SK-N-SH treated with all-trans-retinoic acid at 6 μM for 48 hours (cell line): ENCODE measurements at regions not wholly inside any gene's neighbourhood (a gene's known extent, or its start where the extent isn't known, plus 50 kb on each side); places are given as distances from the start of the nearest gene placed in this dataset.

Experiments used
- ATAC-seq: fragments of 200-7000 bp; cut with Tn5 transposase; 3 replicates; pipeline ENCODE4 v1.9.1; 2020; ENCODE audit warnings: mild to moderate bottlenecking, moderate library complexity
- BACH2 ChIP-seq: fragments of 250-450 bp; sonication (Bioruptor Pico); IDR thresholded peaks from 2 replicates; pipeline ENCODE4 v1.9.0; 2021; ENCODE audit warnings: mild to moderate bottlenecking, borderline replicate concordance
- CREB5 ChIP-seq: fragments of 250-450 bp; sonication (Bioruptor Pico); IDR thresholded peaks from 2 replicates; pipeline ENCODE4 v1.5.1; 2020; ENCODE audit warnings: low read depth, mild to moderate bottlenecking, moderate library complexity
- CSDC2 ChIP-seq: fragments of 250-450 bp; sonication (Bioruptor Pico); IDR thresholded peaks from 2 replicates; pipeline ENCODE4 v1.5.0; 2020; ENCODE audit warnings: mild to moderate bottlenecking, moderate library complexity
- CSRNP3 ChIP-seq: fragments of 250-450 bp; sonication (Bioruptor Pico); IDR thresholded peaks from 2 replicates; pipeline ENCODE4 v1.5.1; 2021; ENCODE audit warnings: mild to moderate bottlenecking, moderate library complexity
- ESRRG ChIP-seq: fragments of 250-450 bp; sonication (Bioruptor Pico); IDR thresholded peaks from 2 replicates; pipeline ENCODE4 v1.6.1; 2021; ENCODE audit warnings: mild to moderate bottlenecking
- GLIS3 ChIP-seq: fragments of 250-450 bp; sonication (Bioruptor Pico); IDR thresholded peaks from 2 replicates; pipeline ENCODE4 v1.5.0; 2020; ENCODE audit warnings: mild to moderate bottlenecking, moderate library complexity
- ISL1 ChIP-seq: fragments of 250-450 bp; sonication (Bioruptor Pico); IDR thresholded peaks from 2 replicates; pipeline ENCODE4 v2.1.2; 2022; ENCODE audit warnings: mild to moderate bottlenecking, moderate library complexity
- OSR1 ChIP-seq: fragments of 250-450 bp; sonication (Bioruptor Pico); IDR thresholded peaks from 2 replicates; pipeline ENCODE4 v1.8.0; 2022; ENCODE audit warnings: moderate library complexity, mild to moderate bottlenecking, inconsistent platforms
- POU6F1 ChIP-seq: fragments of 250-450 bp; sonication (Bioruptor Pico); IDR thresholded peaks from 2 replicates; pipeline ENCODE4 v1.8.0; 2021; ENCODE audit warnings: low read depth, mild to moderate bottlenecking, moderate library complexity, borderline replicate concordance
- PPARA ChIP-seq: fragments of 250-450 bp; sonication (Bioruptor Pico); IDR thresholded peaks from 2 replicates; pipeline ENCODE4 v1.5.0; 2020; ENCODE audit warnings: mild to moderate bottlenecking, borderline replicate concordance
- RARB ChIP-seq: fragments of 250-450 bp; sonication (Bioruptor Pico); IDR thresholded peaks from 2 replicates; pipeline ENCODE4 v1.8.0; 2021; ENCODE audit warnings: mild to moderate bottlenecking, moderate library complexity
- SNAI2 ChIP-seq: fragments of 250-450 bp; sonication (Bioruptor Pico); IDR thresholded peaks from 2 replicates; pipeline ENCODE4 v1.5.0; 2020; ENCODE audit warnings: mild to moderate bottlenecking, moderate library complexity
- TCF4 ChIP-seq: fragments of 250-450 bp; sonication (Bioruptor Pico); IDR thresholded peaks from 2 replicates; pipeline ENCODE4 v1.8.0; 2021; ENCODE audit warnings: mild to moderate bottlenecking, moderate library complexity, borderline replicate concordance
- TOX ChIP-seq: fragments of 250-450 bp; sonication (Bioruptor Pico); IDR thresholded peaks from 2 replicates; pipeline ENCODE4 v1.8.0; 2021; ENCODE audit warnings: mild to moderate bottlenecking, moderate library complexity, borderline replicate concordance
- TSHZ2 ChIP-seq: fragments of 250-450 bp; sonication (Bioruptor Pico); IDR thresholded peaks from 2 replicates; pipeline ENCODE4 v1.5.0; 2020; ENCODE audit warnings: mild to moderate bottlenecking, moderate library complexity
- ZFP3 ChIP-seq: fragments of 250-450 bp; sonication (Bioruptor Pico); IDR thresholded peaks from 2 replicates; pipeline ENCODE4 v1.5.0; 2020; ENCODE audit warnings: mild to moderate bottlenecking, moderate library complexity
- ZFP30 ChIP-seq: fragments of 450-650 bp; formaldehyde crosslinking; IDR thresholded peaks from 2 replicates; pipeline ENCODE4 v1.5.0; 2022; ENCODE audit warnings: mild to moderate bottlenecking, moderate library complexity
- ZNF565 ChIP-seq: fragments of 450-650 bp; formaldehyde crosslinking; conservative IDR thresholded peaks from 2 replicates; pipeline ENCODE4 v1.5.0; 2020; ENCODE audit warnings: low read depth, mild to moderate bottlenecking, moderate library complexity
- ZNF70 ChIP-seq: fragments of 450-650 bp; formaldehyde crosslinking; IDR thresholded peaks from 2 replicates; pipeline ENCODE4 v1.5.0; 2020; ENCODE audit warnings: mild to moderate bottlenecking, moderate library complexity
- ZNF8 ChIP-seq: fragments of 450-650 bp; formaldehyde crosslinking; IDR thresholded peaks from 2 replicates; pipeline ENCODE4 v1.5.0; 2020; ENCODE audit warnings: mild to moderate bottlenecking, moderate library complexity

GRCh38 chr20:20930500-20930899 is 175.7 kb downstream of the LINC00237 start:
- TF ChIP-seq TSHZ2 (CRISPR knock-in tag) (no peak), BACH2 (CRISPR knock-in tag) (no peak), ZFP3 (CRISPR knock-in tag) (no peak), TOX (CRISPR knock-in tag) (no peak), ISL1 (CRISPR knock-in tag) (no peak), CSRNP3 (no peak), OSR1 (CRISPR knock-in tag) (no peak), TCF4 (CRISPR knock-in tag) (no peak), GLIS3 (CRISPR knock-in tag) (no peak), ESRRG (no peak), ZNF8 (CRISPR knock-in tag) (no peak), ZNF565 (CRISPR knock-in tag) (no peak)
- TF ChIP-seq, all 23 proteins: peak for 0
- ATAC-seq: no peak

- ATAC-seq: no peak
- TF ChIP-seq CSDC2 (CRISPR knock-in tag) (no peak), ESRRG (no peak), TCF4 (CRISPR knock-in tag) (no peak), POU6F1 (CRISPR knock-in tag) (no peak), BACH2 (CRISPR knock-in tag) (no peak), CREB5 (CRISPR knock-in tag) (no peak), ZNF8 (CRISPR knock-in tag) (no peak)
Observed at GRCh38 chr20:20929341-20929740, 176.8 kb downstream of the LINC00237 start.

GRCh38 chr20:20926222-20926905 is 179.8 kb downstream of the LINC00237 start:
- ATAC-seq: no peak
- TF ChIP-seq TSHZ2 (CRISPR knock-in tag) (no peak), PPARA (CRISPR knock-in tag) (no peak), ZFP30 (CRISPR knock-in tag) (no peak), CREB5 (CRISPR knock-in tag) (no peak), CSDC2 (CRISPR knock-in tag) (no peak), RARB (no peak), ZNF70 (no peak), ZNF565 (CRISPR knock-in tag) (no peak), SNAI2 (no peak), CSRNP3 (no peak), ISL1 (CRISPR knock-in tag) (no peak), BACH2 (CRISPR knock-in tag) (no peak), OSR1 (CRISPR knock-in tag) (no peak), GLIS3 (CRISPR knock-in tag) (no peak), ZNF8 (CRISPR knock-in tag) (no peak)
- TF ChIP-seq, all 23 proteins: peak for 0
